COR-L47 (cell line): ENCODE measurements at regions not wholly inside any gene's neighbourhood (a gene's known extent, or its start where the extent isn't known, plus 50 kb on each side); places are given as distances from the start of the nearest gene placed in this dataset.

ENCODE experiments used
- DNase-seq: peaks from one replicate; lab custom pipeline; 2025; lab: John Stamatoyannopoulos, UW

- DNase-seq, result no peak
Measured at GRCh38 chr6:22027040-22027725, 269.7 kb downstream of the PRL start.

- DNase-seq, result no peak
Measured at GRCh38 chr6:22028403-22029090, 268.3 kb downstream of the PRL start.

- no peak for DNase-seq
Measured at GRCh38 chr6:22029171-22029570, 267.7 kb downstream of the PRL start.

- no peak for DNase-seq
Measured at GRCh38 chr6:22030730-22031619, 265.9 kb downstream of the PRL start.

GRCh38 chr6:22035690-22036089, 261.1 kb downstream of the PRL start:
- DNase-seq, result no peak

GRCh38 chr6:22036275-22036674, 260.6 kb downstream of the PRL start:
- peak; percentile 14 for DNase-seq

- no peak for DNase-seq
Measured at GRCh38 chr6:22036699-22037098, 260.1 kb downstream of the PRL start.

- DNase-seq, result no peak
Measured at GRCh38 chr6:22041797-22042480, 254.9 kb downstream of the PRL start.

- DNase-seq, result no peak
Measured at GRCh38 chr6:22042706-22043105, 254.1 kb downstream of the PRL start.

- no peak for DNase-seq
Measured at GRCh38 chr6:22043284-22043962, 253.4 kb downstream of the PRL start.

GRCh38 chr6:22045261-22045912, 251.4 kb downstream of the PRL start:
- no peak for DNase-seq

- DNase-seq, result no peak
Measured at GRCh38 chr6:22049002-22049401, 247.8 kb downstream of the PRL start.

GRCh38 chr6:22053391-22053997, 243.3 kb downstream of the PRL start:
- no peak for DNase-seq

GRCh38 chr6:22056398-22056797, 240.4 kb downstream of the PRL start:
- no peak for DNase-seq

GRCh38 chr6:22057962-22058361, 238.9 kb downstream of the PRL start:
- no peak for DNase-seq

GRCh38 chr6:22059126-22059525, 237.7 kb downstream of the PRL start:
- DNase-seq, result no peak

- no peak for DNase-seq
Measured at GRCh38 chr6:22059946-22060345, 236.9 kb downstream of the PRL start.

- no peak for DNase-seq
Measured at GRCh38 chr6:22062807-22063408, 233.9 kb downstream of the PRL start.

GRCh38 chr6:22064558-22064957, 232.3 kb downstream of the PRL start:
- no peak for DNase-seq

- DNase-seq, result no peak
Measured at GRCh38 chr6:22067122-22067521, 229.7 kb downstream of the PRL start.
